K562 (cell line): ENCODE measurements at regions not wholly inside any gene's neighbourhood (a gene's known extent, or its start where the extent isn't known, plus 50 kb on each side); places are given as distances from the start of the nearest gene placed in this dataset.

Source experiments
- ATF2 ChIP-seq: sonication (generic); formaldehyde crosslinking; IDR thresholded peaks from 2 replicates; pipeline ENCODE4 v1.8.1; 2022; ENCODE audit warnings: missing genetic modification reagents
- BCOR ChIP-seq: fragments of 450-650 bp; IDR thresholded peaks from 2 replicates; pipeline ENCODE4 v1.6.1; 2016
- CHD1 ChIP-seq: fragments of 200-600 bp; sonication (generic); IDR thresholded peaks from one replicate; pipeline ENCODE4 v1.6.1; 2012; ENCODE audit warnings: mild to moderate bottlenecking, moderate library complexity, low read length, inconsistent platforms
- CHD2 ChIP-seq: IDR thresholded peaks from 2 replicates; pipeline ENCODE4 v1.6.1; 2011; ENCODE audit warnings: low read depth, low read length
- CREB3 ChIP-seq: fragments of 450-650 bp; conservative IDR thresholded peaks from 2 replicates; pipeline ENCODE4 v1.6.1; 2016; ENCODE audit warnings: missing genetic modification characterization, low read depth, mild to moderate bottlenecking, missing compliant biosample characterization, moderate library complexity
- E4F1 ChIP-seq: fragments of 250-450 bp; sonication (Bioruptor Pico); IDR thresholded peaks from 2 replicates; pipeline ENCODE4 v1.5.0; 2021; ENCODE audit warnings: mild to moderate bottlenecking, borderline replicate concordance
- HDAC8 ChIP-seq: fragments of 450-650 bp; IDR thresholded peaks from 2 replicates; pipeline ENCODE4 v1.6.1; 2016; ENCODE audit warnings: mild to moderate bottlenecking, missing genetic modification characterization, moderate library complexity, missing compliant biosample characterization
- HINFP ChIP-seq: fragments of 450-650 bp; conservative IDR thresholded peaks from 2 replicates; pipeline ENCODE4 v1.6.1; 2016; ENCODE audit warnings: missing genetic modification characterization, low read depth, mild to moderate bottlenecking, control low read depth, missing compliant biosample characterization
- HNRNPLL ChIP-seq: fragments of 200-400 bp; formaldehyde crosslinking; IDR thresholded peaks from 2 replicates; pipeline ENCODE4 v1.6.1; 2017; ENCODE audit warnings: low read length, low read depth, mild to moderate bottlenecking; ENCODE audit not compliant: poor library complexity, severe bottlenecking
- MECOM ChIP-seq: fragments of 250-450 bp; sonication (Bioruptor Pico); IDR thresholded peaks from 2 replicates; pipeline ENCODE4 v1.8.0; 2022; ENCODE audit warnings: inconsistent platforms
- MEF2A ChIP-seq: IDR thresholded peaks from 2 replicates; pipeline ENCODE4 v1.6.1; 2011; ENCODE audit warnings: low read depth, mild to moderate bottlenecking, low read length, moderate library complexity; ENCODE audit not compliant: control insufficient read depth
- NFRKB ChIP-seq: fragments of 450-650 bp; IDR thresholded peaks from 2 replicates; pipeline ENCODE4 v1.6.1; 2016; ENCODE audit warnings: low read depth
- PTTG1 ChIP-seq: fragments of 450-650 bp; IDR thresholded peaks from 2 replicates; pipeline ENCODE4 v1.6.1; 2016; ENCODE audit warnings: low read depth, mild to moderate bottlenecking, missing genetic modification characterization, missing compliant biosample characterization
- RBFOX2 ChIP-seq: fragments of 200-400 bp; formaldehyde crosslinking; IDR thresholded peaks from 2 replicates; pipeline ENCODE4 v1.6.1; 2017; ENCODE audit warnings: low read depth, mild to moderate bottlenecking, low read length, moderate library complexity
- RCOR1 ChIP-seq, 2 experiments: IDR thresholded peaks; 2 replicates each; pipeline ENCODE4 v1.6.1; 2012; ENCODE audit warnings: low read depth in 2 of 2, low read length in 2 of 2, borderline replicate concordance in 1 of 2, improper control_type of control experiment in 1 of 2
- SMAD4 ChIP-seq: fragments of 250-450 bp; sonication (Bioruptor Pico); conservative IDR thresholded peaks from 2 replicates; pipeline ENCODE4 v1.8.0; 2021; ENCODE audit warnings: inconsistent platforms, mild to moderate bottlenecking, moderate library complexity
- SP1 ChIP-seq: sonication (generic); formaldehyde crosslinking; IDR thresholded peaks from 2 replicates; pipeline ENCODE4 v1.8.1; 2022; ENCODE audit warnings: mild to moderate bottlenecking, missing genetic modification reagents
- TARDBP ChIP-seq: fragments of 450-650 bp; IDR thresholded peaks from 2 replicates; pipeline ENCODE4 v1.6.1; 2016
- ZC3H8 ChIP-seq: fragments of 450-650 bp; IDR thresholded peaks from 2 replicates; pipeline ENCODE4 v1.6.1; 2017
- ZNF311 ChIP-seq: fragments of 250-450 bp; sonication (Bioruptor Pico); IDR thresholded peaks from 2 replicates; pipeline ENCODE4 v1.4.0; 2020; ENCODE audit warnings: mild to moderate bottlenecking, moderate library complexity
- ZNF507 ChIP-seq: conservative IDR thresholded peaks from 2 replicates; pipeline ENCODE4 v1.6.1; 2017; ENCODE audit warnings: missing genetic modification characterization, missing compliant biosample characterization
- ZNF644 ChIP-seq: fragments of 200-800 bp; sonication (Bioruptor generic); IDR thresholded peaks from 2 replicates; pipeline ENCODE4 v1.6.1; 2016; ENCODE audit warnings: low read depth, missing genetic modification characterization, missing compliant biosample characterization
- ZSCAN29 ChIP-seq: fragments of 450-650 bp; IDR thresholded peaks from 2 replicates; pipeline ENCODE4 v1.6.1; 2017

- TF ChIP-seq ATF2 (CRISPR knock-in tag): no peak
- TF ChIP-seq MEF2A: no peak
- TF ChIP-seq CREB3 (tag): peak; percentile 86; the same call in 1 of the 2 replicates
- no peak for TF ChIP-seq CHD2
- TF ChIP-seq MECOM (CRISPR knock-in tag): 0 out of 2 replicates have a peak, but pooled peaks have one; percentile 36
- 0 out of 2 replicates have a peak, but pooled peaks have one; percentile 31 for TF ChIP-seq SMAD4 (CRISPR knock-in tag)
- peak; percentile 81 for TF ChIP-seq HINFP (tag)
- TF ChIP-seq NFRKB: no peak
- no peak for TF ChIP-seq SP1 (CRISPR knock-in tag)
- no peak for TF ChIP-seq RCOR1 (IDR thresholded peaks at IDR 0.05; ENCODE audit: borderline replicate concordance in 1 of 2, low read depth in 2 of 2, low read length in 2 of 2)
- no peak for TF ChIP-seq HNRNPLL
- no peak for TF ChIP-seq ZNF507 (tag)
- TF ChIP-seq CHD1: no peak
- no peak for TF ChIP-seq ZC3H8
- no peak for TF ChIP-seq BCOR
- TF ChIP-seq ZSCAN29: no peak
- TF ChIP-seq PTTG1: peak; percentile 67
- TF ChIP-seq E4F1 (CRISPR knock-in tag): no peak
- TF ChIP-seq ZNF644 (tag): 0 out of 2 replicates have a peak, but pooled peaks have one; percentile 34
- no peak for TF ChIP-seq HDAC8
- TF ChIP-seq TARDBP: no peak
- TF ChIP-seq ZNF311: peak; percentile 81
- no peak for TF ChIP-seq RBFOX2
Measured at GRCh38 chr5:115384587-115385375, 88.3 kb upstream of the CCDC112 start (continued).
